K562 (cell line): ENCODE measurements at regions not wholly inside any gene's neighbourhood (a gene's known extent, or its start where the extent isn't known, plus 50 kb on each side); places are given as distances from the start of the nearest gene placed in this dataset.

Experiments used
- ATAC-seq: fragments of 200-7000 bp; cut with Tn5 transposase; 3 replicates; pipeline ENCODE4 v1.9.1; 2020; ENCODE audit warnings: moderate library complexity
- BruUV-seq: library from RNA; stranded (reverse); fragments of 400-500 nt; replicated peaks from 2 replicates; lab custom pipeline; 2021; lab: Mats Ljungman, UMichigan
- CTCF ChIA-PET: fragments of 300-600 bp; formaldehyde crosslinking; extraction: SDS; loops from one replicate; lab custom pipeline; 2021; ENCODE audit warnings: low intra/inter-chr PET ratio; lab: Yijun Ruan, JAX
- POLR2A ChIA-PET: fragments of 300-600, 350-650 bp; sonication (Branson Sonifier 250); formaldehyde crosslinking; extraction: SDS; loops from one replicate; lab custom pipeline; 2021; ENCODE audit warnings: antibody characterized with exemption, inconsistent platforms; lab: Yijun Ruan, JAX
- DNase-seq, 4 experiments: peaks; one replicate each; pipeline versions ENCODE4 v3.0.0 to v3.0.0-alpha.2; 2011 to 2018; ENCODE audit warnings: low spot score in 3 of 4, mixed read lengths in 3 of 4; ENCODE audit errors: extremely low read depth in 1 of 4
- FAIRE-seq: peaks from 2 replicates; lab custom pipeline; 2011; peaks lifted over from hg19 to GRCh38; lab: Jason Lieb, UNC
- H2AFZ ChIP-seq: 2 replicates; pipeline ENCODE4 v1.6.0; 2011; ENCODE audit warnings: low read depth, low read length, control low read depth, inconsistent platforms
- H3K27ac ChIP-seq: fragments of 200-600 bp; 3 replicates; pipeline ENCODE4 v1.8.0; 2011; ENCODE audit warnings: low read depth, mild to moderate bottlenecking, control low read depth, inconsistent platforms, low read length, moderate library complexity, mixed read lengths; ENCODE audit errors: extremely low read depth
- H3K27me3 ChIP-seq, 2 experiments: fragments of 300-600 bp in 1 of 2; 2 replicates in 1 of 2; 3 replicates in 1 of 2; pipeline versions ENCODE4 v1.6.0 to v1.8.0; 2011; ENCODE audit warnings: inconsistent platforms in 2 of 2, low read length in 2 of 2, mild to moderate bottlenecking in 1 of 2, mixed read lengths in 1 of 2, moderate library complexity in 1 of 2; ENCODE audit not compliant: control insufficient read depth in 2 of 2, insufficient read depth in 2 of 2
- H3K36me3 ChIP-seq: fragments of 300-600 bp; 3 replicates; pipeline ENCODE4 v1.8.0; 2011; ENCODE audit warnings: mild to moderate bottlenecking, low read length, inconsistent platforms; ENCODE audit not compliant: control insufficient read depth, insufficient read depth
- H3K4me1 ChIP-seq, 2 experiments: fragments of 200-600 bp in 1 of 2; replicated peaks in 1 of 2; 2 replicates in 1 of 2; 3 replicates in 1 of 2; pipeline versions ENCODE4 v1.5.1 to v1.8.0; 2011; ENCODE audit warnings: inconsistent platforms in 2 of 2, low read length in 2 of 2, mild to moderate bottlenecking in 1 of 2, mixed read lengths in 1 of 2, moderate library complexity in 1 of 2; ENCODE audit not compliant: control insufficient read depth in 2 of 2, insufficient read depth in 2 of 2
- H3K4me2 ChIP-seq: 2 replicates; pipeline ENCODE4 v1.6.1; 2011; ENCODE audit warnings: low read length, control low read depth, inconsistent platforms, mixed read lengths; ENCODE audit not compliant: insufficient read depth
- H3K4me3 ChIP-seq: fragments of 200-600 bp; sonication (generic), shearing (Covaris generic); 2 replicates; pipeline ENCODE4 v1.5.1; 2016; ENCODE audit warnings: control low read depth, inconsistent platforms
- H3K79me2 ChIP-seq: fragments of 200-600 bp; 3 replicates; pipeline ENCODE4 v1.8.0; 2011; ENCODE audit warnings: low read length, inconsistent platforms; ENCODE audit not compliant: control insufficient read depth, insufficient read depth
- H3K9ac ChIP-seq, 2 experiments: 2 replicates each; pipeline versions ENCODE4 v1.6.0 to v1.6.1; 2011; ENCODE audit warnings: low read depth in 2 of 2, low read length in 2 of 2, control low read depth in 1 of 2, inconsistent platforms in 1 of 2, mild to moderate bottlenecking in 1 of 2, mixed read lengths in 1 of 2; ENCODE audit not compliant: insufficient read depth in 1 of 2
- H3K9me1 ChIP-seq: one replicate; pipeline ENCODE4 v1.6.0; 2011; ENCODE audit warnings: inconsistent platforms, mild to moderate bottlenecking, low read length, moderate library complexity; ENCODE audit not compliant: control insufficient read depth, insufficient read depth
- H3K9me3 ChIP-seq: replicated peaks from 2 replicates; pipeline ENCODE4 v1.5.1; 2011; ENCODE audit warnings: low read depth, low read length, inconsistent platforms; ENCODE audit not compliant: control insufficient read depth, insufficient read depth
- H4K20me1 ChIP-seq: replicated peaks from 2 replicates; pipeline ENCODE4 v1.6.1; 2011; ENCODE audit warnings: low read length, inconsistent platforms, mixed read lengths; ENCODE audit not compliant: control insufficient read depth, insufficient read depth
- ADNP ChIP-seq: fragments of 200-800 bp; sonication (Bioruptor generic); IDR thresholded peaks from 2 replicates; pipeline ENCODE4 v1.6.1; 2016; ENCODE audit warnings: missing genetic modification characterization, missing compliant biosample characterization
- CAMTA2 ChIP-seq: fragments of 250-450 bp; sonication (Bioruptor Pico); conservative IDR thresholded peaks from 2 replicates; pipeline ENCODE4 v1.5.1; 2022
- KLF1 ChIP-seq: fragments of 450-650 bp; IDR thresholded peaks from 2 replicates; pipeline ENCODE4 v1.6.1; 2016; ENCODE audit warnings: missing genetic modification characterization, missing compliant biosample characterization
- MLX ChIP-seq, 2 experiments: fragments of 450-650 bp in 1 of 2; sonication (generic) in 1 of 2; formaldehyde crosslinking; conservative IDR thresholded peaks; 2 replicates each; pipeline versions ENCODE4 v1.4.0 to v1.8.1; 2020 to 2022; ENCODE audit warnings: mild to moderate bottlenecking in 1 of 2, missing genetic modification reagents in 1 of 2
- PYGO2 ChIP-seq: fragments of 450-650 bp; IDR thresholded peaks from 2 replicates; pipeline ENCODE4 v1.6.1; 2016; ENCODE audit warnings: mild to moderate bottlenecking, missing genetic modification characterization, moderate library complexity, missing compliant biosample characterization
- RERE ChIP-seq: sonication (generic); formaldehyde crosslinking; IDR thresholded peaks from 2 replicates; pipeline ENCODE4 v1.8.0; 2023; ENCODE audit warnings: missing genetic modification reagents, mild to moderate bottlenecking, borderline replicate concordance
- SMARCA4 ChIP-seq: fragments of 450-650 bp; IDR thresholded peaks from 2 replicates; pipeline ENCODE4 v1.6.1; 2016
- SMARCE1 ChIP-seq: fragments of 450-650 bp; IDR thresholded peaks from 2 replicates; pipeline ENCODE4 v1.7.1; 2016; ENCODE audit warnings: mild to moderate bottlenecking
- XRCC5 ChIP-seq: fragments of 200-400 bp; formaldehyde crosslinking; IDR thresholded peaks from 2 replicates; pipeline ENCODE4 v1.6.1; 2017; ENCODE audit warnings: low read depth, mild to moderate bottlenecking, low read length
- whole genome bisulfite sequencing: fragments of 100-300 bp; shearing (Covaris generic); methylation state at CpG from one replicate; pipeline ENCODE4 v1.1.6; 2016; ENCODE audit warnings: low coverage, mixed read lengths; ENCODE audit not compliant: insufficient coverage; ENCODE audit errors: missing lambda C conversion rate; 5-methylcytosine and 5-hydroxymethylcytosine counted together
- in situ Hi-C: fragments of 300-500 bp; cut with MboI; formaldehyde crosslinking; loops from 4 replicates; pipeline ENCODE4 v1.15.0; 2018; ENCODE audit warnings: inconsistent platforms, mixed read lengths
- intact Hi-C: fragments of 100-400 bp; cut with micrococcal nuclease; formaldehyde crosslinking; loops from 2 replicates; pipeline ENCODE4 v1.14.2; 2022
- TF ChIP-seq, protein P1 (sequence below), 2 experiments: fragments of 150-350 bp in 1 of 2; IDR thresholded peaks; 2 replicates each; pipeline ENCODE4 v1.6.1; 2012 to 2016; ENCODE audit warnings: low read depth in 2 of 2, low read length in 2 of 2, mild to moderate bottlenecking in 1 of 2, moderate library complexity in 1 of 2

GRCh38 chr9:25602400-25603044, 75.7 kb downstream of the TUSC1 start (continued):
- TF ChIP-seq, protein P1, sequence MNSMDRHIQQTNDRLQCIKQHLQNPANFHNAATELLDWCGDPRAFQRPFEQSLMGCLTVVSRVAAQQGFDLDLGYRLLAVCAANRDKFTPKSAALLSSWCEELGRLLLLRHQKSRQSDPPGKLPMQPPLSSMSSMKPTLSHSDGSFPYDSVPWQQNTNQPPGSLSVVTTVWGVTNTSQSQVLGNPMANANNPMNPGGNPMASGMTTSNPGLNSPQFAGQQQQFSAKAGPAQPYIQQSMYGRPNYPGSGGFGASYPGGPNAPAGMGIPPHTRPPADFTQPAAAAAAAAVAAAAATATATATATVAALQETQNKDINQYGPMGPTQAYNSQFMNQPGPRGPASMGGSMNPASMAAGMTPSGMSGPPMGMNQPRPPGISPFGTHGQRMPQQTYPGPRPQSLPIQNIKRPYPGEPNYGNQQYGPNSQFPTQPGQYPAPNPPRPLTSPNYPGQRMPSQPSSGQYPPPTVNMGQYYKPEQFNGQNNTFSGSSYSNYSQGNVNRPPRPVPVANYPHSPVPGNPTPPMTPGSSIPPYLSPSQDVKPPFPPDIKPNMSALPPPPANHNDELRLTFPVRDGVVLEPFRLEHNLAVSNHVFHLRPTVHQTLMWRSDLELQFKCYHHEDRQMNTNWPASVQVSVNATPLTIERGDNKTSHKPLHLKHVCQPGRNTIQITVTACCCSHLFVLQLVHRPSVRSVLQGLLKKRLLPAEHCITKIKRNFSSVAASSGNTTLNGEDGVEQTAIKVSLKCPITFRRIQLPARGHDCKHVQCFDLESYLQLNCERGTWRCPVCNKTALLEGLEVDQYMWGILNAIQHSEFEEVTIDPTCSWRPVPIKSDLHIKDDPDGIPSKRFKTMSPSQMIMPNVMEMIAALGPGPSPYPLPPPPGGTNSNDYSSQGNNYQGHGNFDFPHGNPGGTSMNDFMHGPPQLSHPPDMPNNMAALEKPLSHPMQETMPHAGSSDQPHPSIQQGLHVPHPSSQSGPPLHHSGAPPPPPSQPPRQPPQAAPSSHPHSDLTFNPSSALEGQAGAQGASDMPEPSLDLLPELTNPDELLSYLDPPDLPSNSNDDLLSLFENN (IDR thresholded peaks at IDR 0.05; ENCODE audit: low read depth in 2 of 2, low read length in 2 of 2), result no peak
- TF ChIP-seq KLF1 (no peak), SMARCA4 (no peak), SMARCE1 (no peak)

DNA sequence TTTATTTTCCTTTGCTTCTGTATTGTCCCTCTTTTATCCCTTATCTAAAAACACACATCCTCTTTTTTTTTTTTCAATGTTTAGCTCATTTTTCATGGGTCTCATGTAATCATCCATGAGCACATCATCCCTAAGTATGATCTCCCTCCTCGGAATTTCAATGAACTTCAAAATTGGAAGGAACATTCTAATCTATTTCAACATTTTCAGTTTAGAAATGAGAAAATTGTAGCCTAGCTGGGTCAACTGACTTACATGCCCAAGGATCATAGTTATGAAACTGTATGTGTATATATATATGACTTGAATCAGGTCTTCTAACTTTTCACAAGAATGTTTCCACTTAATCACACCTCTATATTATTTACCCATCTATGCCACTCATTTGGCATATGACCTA, 77.7 kb downstream of the TUSC1 start:
- Histone ChIP-seq H3K4me3 (no peak overlapping the region), H3K27ac (no peak overlapping the region), H2AFZ (no peak overlapping the region), H3K79me2 (no peaks in the 10 kb centered on the region), H3K9me3 (no peaks in the 10 kb centered on the region), H3K36me3 (no peaks in the 10 kb centered on the region), H3K4me1 (no peaks in the 10 kb centered on the region), H3K9me1 (no peaks in the 10 kb centered on the region), H3K27me3 (no peaks in the 10 kb centered on the region), H3K4me2 (no peak overlapping the region), H3K9ac (no peak overlapping the region), H4K20me1 (no peaks in the 10 kb centered on the region)
- ATAC-seq (no peak), DNase-seq (no peak), FAIRE-seq (no peak)
- ChIA-PET CTCF (no interaction called here), POLR2A (no interaction called here)
- intact Hi-C loops (no loop called here), in situ Hi-C loops (no loop called here)
- BruUV-seq, result no TSS peak
- no CpG with 5 or more reads among the region's 1 CpG for WGBS
- no peak for TF ChIP-seq ADNP (tag)
- TF ChIP-seq RERE (CRISPR knock-in tag), result no peak
- no peak for TF ChIP-seq CAMTA2
- TF ChIP-seq XRCC5, result no peak
- no peak for TF ChIP-seq MLX (CRISPR knock-in tag; conservative IDR thresholded peaks at IDR 0.05)
- TF ChIP-seq PYGO2 (tag), result no peak
